Pancreas (tissue), 10 donors: ENCODE measurements at regions not wholly inside any gene's neighbourhood (a gene's known extent, or its start where the extent isn't known, plus 50 kb on each side); places are given as distances from the start of the nearest gene placed in this dataset.
"Not testable (repeated sequence)": the region's sequence is repeated elsewhere in the genome, so short reads cannot be mapped to it uniquely, and the experiment has no call there.

Experiments used
- ATAC-seq, 4 donors: fragments of 200-7000 bp; cut with Tn5 transposase; one replicate each; pipeline versions ENCODE4 v1.8.0 to v1.9.1; 2020; ENCODE audit warnings: mild to moderate bottlenecking in 4 of 4, moderate library complexity in 4 of 4
- DNase-seq, 6 donors: peaks; one replicate each; pipeline ENCODE4 v3.0.0-alpha.2; 2020
- FAIRE-seq: peaks from 2 replicates; lab custom pipeline; 2012; peaks lifted over from hg19 to GRCh38; lab: Jason Lieb, UNC
- H3K27ac ChIP-seq, 4 donors: fragments of 200-600 bp; sonication (generic); 1 replicate in 3 of 4; 2 replicates in 1 of 4; pipeline versions ENCODE4 v1.5.0 to v1.8.0; 2020
- H3K27me3 ChIP-seq, 4 donors: fragments of 200-600 bp; one replicate each; pipeline ENCODE4 v1.8.0; 2021
- H3K36me3 ChIP-seq, 3 donors: fragments of 200-600 bp; sonication (generic) in 1 of 3; one replicate each; pipeline versions ENCODE4 v1.5.0 to v1.8.0; 2020 to 2021
- H3K4me1 ChIP-seq, 3 donors: fragments of 200-600 bp; one replicate each; pipeline ENCODE4 v1.8.0; 2021
- H3K4me3 ChIP-seq, 4 donors: fragments of 200-600 bp; sonication (generic) in 2 of 4; one replicate each; pipeline versions ENCODE4 v1.5.0 to v1.8.0; 2020 to 2021
- H3K9me3 ChIP-seq, 4 donors: fragments of 200-600 bp; one replicate each; pipeline ENCODE4 v1.8.0; 2021
- CTCF ChIP-seq, 4 donors: fragments of 200-600 bp; sonication (generic) in 3 of 4; IDR thresholded peaks; one replicate each; pipeline versions ENCODE4 v1.5.0 to v1.8.0; 2021; ENCODE audit warnings: antibody characterized with exemption in 4 of 4
- WGBS, 2 donors: extraction: QIAGEN DNeasy Blood & Tissue Kit; methylation state at CpG; one replicate each; pipeline ENCODE4 v1.1.7; 2013; 5-methylcytosine and 5-hydroxymethylcytosine counted together
- intact Hi-C, 3 donors: fragments of 100-400 bp; cut with DNase I; formaldehyde crosslinking; loops; one replicate each; pipeline versions ENCODE4 v1.11.1 to v1.14.2; 2022
- donor health status: healthy with polysubstance abuse.
- donor health status: DM: no; HTN: no; CAD: no; lungs with moderate emphysema.
- donor health status: DM: no; HTN: no; CAD: no.
- donor health status: control.
- donor health status: control.
- donor health status: Bipolar disorder and iron deficiency.
- donor health status: DM: yes; HTN: yes; CAD: no.
- donor health status: DM: no; HTN: no; CAD: no.
- donor health status: DM: no; HTN: no; CAD: no.
- donor health status: DM: yes; HTN: yes; CAD: no.

DNA sequence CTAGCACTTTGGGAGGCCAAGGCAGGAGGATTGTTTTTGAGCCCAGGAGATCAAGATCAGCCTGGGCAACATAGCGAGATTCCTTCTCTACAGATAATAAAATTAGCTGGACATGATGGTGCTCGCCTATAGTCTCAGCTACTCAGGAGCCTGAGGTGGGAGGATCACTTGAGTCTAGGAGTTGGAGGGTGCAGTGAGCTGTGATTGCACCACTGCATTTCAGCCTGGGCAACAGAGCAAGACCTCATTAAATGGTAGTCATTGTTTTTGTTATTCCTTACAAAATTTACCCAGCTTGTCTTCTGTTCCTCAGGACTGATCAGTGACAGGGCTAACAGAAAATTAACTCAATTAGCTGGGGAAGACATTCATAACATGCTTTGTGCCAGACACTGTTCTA is 104.5 kb downstream of the NDFIP1 start:
- H3K27me3 ChIP-seq, result no peaks in the 10 kb centered on the region
- ATAC-seq (no peak), DNase-seq (no peak), FAIRE-seq (no peak)
- H3K9me3 ChIP-seq, result no peaks in the 10 kb centered on the region
- H3K4me3 ChIP-seq, result no peak overlapping the region
- no peak for TF ChIP-seq CTCF (IDR thresholded peaks at IDR 0.05)
- no peaks in the 10 kb centered on the region for H3K36me3 ChIP-seq
- WGBS, 2 donors, result 85 to 88% methylated on average over 2 of the region's 2 CpGs
- intact Hi-C loops, result no loop called here
- H3K4me1 ChIP-seq, result no peaks in the 10 kb centered on the region
- no peak overlapping the region for H3K27ac ChIP-seq

- intact Hi-C loops, result no loop called here
- WGBS, 2 donors, result 82% methylated on average over 3 of the region's 3 CpGs
Measured at GRCh38 chr5:142211918-142212317, 103.3 kb downstream of the NDFIP1 start.

GRCh38 chr5:142210864-142211412 is 102.4 kb downstream of the NDFIP1 start:
- 82 to 87% methylated on average over 11 of the region's 11 CpGs for WGBS, 2 donors
- H3K36me3 ChIP-seq, result no peaks in the 10 kb centered on the region
- no peaks in the 10 kb centered on the region for H3K4me1 ChIP-seq
- TF ChIP-seq CTCF (IDR thresholded peaks at IDR 0.05), result no peak
- FAIRE-seq (no peak), ATAC-seq (no peak), DNase-seq (no peak)
- intact Hi-C loops, result no loop called here
- H3K27me3 ChIP-seq, result no peaks in the 10 kb centered on the region
- H3K4me3 ChIP-seq, result no peak overlapping the region
- no peaks in the 10 kb centered on the region for H3K9me3 ChIP-seq
- H3K27ac ChIP-seq, result no peak overlapping the region

More at GRCh38 chr5:142211918-142212317, 103.3 kb downstream of the NDFIP1 start:
- Histone ChIP-seq H3K27me3 (no peaks in the 10 kb centered on the region), H3K4me1 (no peaks in the 10 kb centered on the region), H3K9me3 (no peaks in the 10 kb centered on the region), H3K4me3 (no peak overlapping the region), H3K36me3 (no peaks in the 10 kb centered on the region), H3K27ac (no peak overlapping the region)
- DNase-seq, result no peak
- TF ChIP-seq CTCF (IDR thresholded peaks at IDR 0.05), result no peak
- no peak for FAIRE-seq
- ATAC-seq, result no peak

DNA sequence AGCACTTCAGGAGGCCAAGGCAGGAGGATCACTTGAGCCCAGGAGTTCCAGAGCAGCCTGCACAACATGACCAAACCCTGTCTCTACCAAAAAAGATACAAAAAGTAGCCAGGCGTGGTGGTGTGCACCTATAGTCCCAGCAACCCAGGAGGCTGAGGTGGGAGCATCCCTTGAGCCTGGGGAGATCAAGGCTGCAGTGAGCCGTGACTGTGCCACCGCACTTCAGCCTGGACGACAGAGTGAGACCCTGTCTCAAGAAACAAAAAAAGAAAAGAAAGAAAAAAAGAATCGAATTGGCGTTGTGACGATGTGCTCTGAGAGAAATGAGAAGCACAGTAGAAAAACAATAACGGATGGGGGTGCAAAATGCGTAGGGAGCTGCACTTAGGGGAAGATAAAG is 101.4 kb downstream of the NDFIP1 start:
- Histone ChIP-seq H3K27me3 (no peaks in the 10 kb centered on the region), H3K4me3 (no peak overlapping the region), H3K27ac (no peak overlapping the region), H3K4me1 (no peaks in the 10 kb centered on the region), H3K36me3 (no peaks in the 10 kb centered on the region), H3K9me3 (no peaks in the 10 kb centered on the region)
- WGBS, 2 donors, result 71 to 81% methylated on average over 9 of the region's 9 CpGs
- DNase-seq (no peak), ATAC-seq (no peak), FAIRE-seq (no peak)
- no peak for TF ChIP-seq CTCF (IDR thresholded peaks at IDR 0.05)
- intact Hi-C loops, result no loop called here

DNA sequence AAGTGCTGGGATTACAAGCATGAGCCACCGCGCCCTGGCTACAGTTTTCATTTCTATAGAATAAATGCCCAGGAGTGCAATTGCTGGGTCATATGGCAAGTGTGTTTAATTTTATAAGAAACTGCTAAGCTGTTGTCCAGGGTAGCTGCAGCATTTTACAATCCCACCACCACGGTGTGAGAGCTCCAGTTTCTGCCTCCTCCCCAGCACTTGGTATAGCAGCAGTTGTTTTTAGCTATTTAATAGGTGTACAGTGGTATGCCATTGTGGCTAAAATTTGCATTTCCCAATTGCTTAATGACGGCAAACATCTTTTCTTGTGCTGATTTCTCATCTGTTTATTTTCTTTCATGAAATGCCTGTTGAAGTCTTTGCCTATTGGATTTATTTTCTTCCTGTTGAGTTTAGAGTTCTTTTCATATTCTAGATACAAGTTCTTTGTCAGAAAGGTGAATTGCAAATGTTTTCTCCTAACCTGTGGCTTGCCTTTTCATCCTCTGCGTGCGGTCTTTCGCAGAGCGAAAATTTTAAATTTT is 100.3 kb downstream of the NDFIP1 start:
- ATAC-seq (no peak), FAIRE-seq (no peak), DNase-seq (no peak)
- intact Hi-C loops, result no loop called here
- no peaks in the 10 kb centered on the region for H3K36me3 ChIP-seq
- H3K27me3 ChIP-seq, result no peaks in the 10 kb centered on the region
- no peak for TF ChIP-seq CTCF (IDR thresholded peaks at IDR 0.05)
- 72 to 75% methylated on average over 8 of the region's 8 CpGs for WGBS, 2 donors
- H3K27ac ChIP-seq, result no peak overlapping the region
- H3K9me3 ChIP-seq, result no peaks in the 10 kb centered on the region
- no peaks in the 10 kb centered on the region for H3K4me1 ChIP-seq
- no peak overlapping the region for H3K4me3 ChIP-seq

DNA sequence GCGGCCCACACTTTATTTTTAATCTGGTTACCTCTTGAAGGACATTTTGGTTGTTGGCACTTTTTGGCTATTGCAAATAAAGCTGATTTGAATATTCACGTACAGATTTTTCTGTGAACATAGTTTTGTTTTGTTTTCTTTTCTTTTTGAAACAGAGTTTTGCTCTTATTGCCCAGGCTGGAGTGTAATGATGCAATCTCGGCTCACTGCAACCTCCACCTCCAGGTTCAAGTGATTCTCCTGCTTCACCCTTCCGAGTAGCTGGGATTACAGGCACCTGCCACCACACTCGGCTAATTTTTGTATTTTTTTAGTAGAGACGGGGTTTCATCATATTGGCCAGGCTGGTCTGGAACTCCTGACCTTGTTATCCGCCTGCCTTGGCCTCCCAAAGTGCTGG is 99.7 kb downstream of the NDFIP1 start:
- H3K4me3 ChIP-seq, intact Hi-C loops, FAIRE-seq, DNase-seq, ATAC-seq, H3K36me3 ChIP-seq, H3K27ac ChIP-seq, H3K9me3 ChIP-seq, H3K4me1 ChIP-seq, H3K27me3 ChIP-seq: not testable (repeated sequence)
- 63 to 72% methylated on average over 7 of the region's 7 CpGs for WGBS, 2 donors
